GM12878 (cell line): ENCODE measurements at regions not wholly inside any gene's neighbourhood (a gene's known extent, or its start where the extent isn't known, plus 50 kb on each side); places are given as distances from the start of the nearest gene placed in this dataset.

ENCODE experiments used
- BCL11A ChIP-seq: IDR thresholded peaks from 2 replicates; pipeline ENCODE4 v1.6.1; 2011; ENCODE audit warnings: low read depth, low read length
- CBFB ChIP-seq: IDR thresholded peaks from 2 replicates; pipeline ENCODE4 v1.6.1; 2016; ENCODE audit warnings: antibody characterized with exemption, low read depth
- FOXM1 ChIP-seq: IDR thresholded peaks from 2 replicates; pipeline ENCODE4 v1.6.1; 2012; ENCODE audit warnings: low read depth, mild to moderate bottlenecking, inconsistent platforms, low read length, moderate library complexity
- KAT2A ChIP-seq: conservative IDR thresholded peaks from 2 replicates; pipeline ENCODE4 v1.6.1; 2011; ENCODE audit warnings: low read depth, low read length; ENCODE audit not compliant: control insufficient read depth
- RCOR1 ChIP-seq: conservative IDR thresholded peaks from 2 replicates; pipeline ENCODE4 v1.6.1; 2012; ENCODE audit warnings: low read depth, low read length, improper control_type of control experiment
- STAT3 ChIP-seq: IDR thresholded peaks from 2 replicates; pipeline ENCODE4 v1.6.1; 2011; ENCODE audit warnings: low read depth, low read length, improper control_type of control experiment
- TF ChIP-seq, protein P1 (sequence below): IDR thresholded peaks from 2 replicates; pipeline ENCODE4 v1.6.1; 2012; ENCODE audit warnings: low read depth, low read length, improper control_type of control experiment
- TF ChIP-seq, protein P2 (sequence below): IDR thresholded peaks from 2 replicates; pipeline ENCODE4 v1.6.1; 2012; ENCODE audit warnings: improper control_type of control experiment, low read depth, low read length; ENCODE audit not compliant: insufficient replicate concordance

DNA sequence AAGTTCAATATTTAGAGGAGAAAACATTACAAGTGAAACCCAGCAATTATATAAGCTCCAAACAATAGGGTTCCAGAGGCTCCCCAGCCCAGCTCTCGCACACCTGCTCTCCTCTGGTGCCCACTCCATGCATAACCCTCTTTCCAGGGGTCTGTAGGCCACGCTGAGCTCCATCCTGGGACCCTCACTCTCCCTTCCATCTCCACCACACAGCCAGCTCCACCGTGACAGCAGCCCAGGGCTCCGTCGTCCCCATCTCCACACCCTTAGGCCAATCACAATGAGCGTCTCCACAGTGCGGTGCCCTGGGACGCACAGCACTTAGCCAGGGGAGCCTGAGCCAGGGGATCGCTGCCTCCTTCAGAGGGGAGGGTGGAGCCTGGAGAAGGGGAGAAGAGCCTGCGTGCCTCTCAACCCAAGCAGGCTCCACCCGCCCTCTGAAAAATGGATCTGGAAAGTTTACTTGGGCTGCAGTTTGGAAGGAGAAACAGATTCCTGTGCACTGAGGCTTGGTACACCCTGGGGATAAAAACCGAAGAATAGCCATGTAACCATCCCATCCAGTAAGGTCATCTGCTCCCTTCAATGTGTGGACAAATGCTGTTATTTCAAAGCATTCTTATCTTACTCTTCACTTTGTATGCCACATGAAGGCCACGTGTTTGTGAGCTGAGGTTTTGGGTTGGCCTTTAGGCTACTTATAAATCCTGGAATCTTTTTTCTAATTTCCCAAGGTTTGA lies 72.4 kb upstream of the GGTLC1 start (continued):
- TF ChIP-seq, protein P1, sequence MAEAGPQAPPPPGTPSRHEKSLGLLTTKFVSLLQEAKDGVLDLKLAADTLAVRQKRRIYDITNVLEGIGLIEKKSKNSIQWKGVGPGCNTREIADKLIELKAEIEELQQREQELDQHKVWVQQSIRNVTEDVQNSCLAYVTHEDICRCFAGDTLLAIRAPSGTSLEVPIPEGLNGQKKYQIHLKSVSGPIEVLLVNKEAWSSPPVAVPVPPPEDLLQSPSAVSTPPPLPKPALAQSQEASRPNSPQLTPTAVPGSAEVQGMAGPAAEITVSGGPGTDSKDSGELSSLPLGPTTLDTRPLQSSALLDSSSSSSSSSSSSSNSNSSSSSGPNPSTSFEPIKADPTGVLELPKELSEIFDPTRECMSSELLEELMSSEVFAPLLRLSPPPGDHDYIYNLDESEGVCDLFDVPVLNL: no peak
- TF ChIP-seq, protein P2, sequence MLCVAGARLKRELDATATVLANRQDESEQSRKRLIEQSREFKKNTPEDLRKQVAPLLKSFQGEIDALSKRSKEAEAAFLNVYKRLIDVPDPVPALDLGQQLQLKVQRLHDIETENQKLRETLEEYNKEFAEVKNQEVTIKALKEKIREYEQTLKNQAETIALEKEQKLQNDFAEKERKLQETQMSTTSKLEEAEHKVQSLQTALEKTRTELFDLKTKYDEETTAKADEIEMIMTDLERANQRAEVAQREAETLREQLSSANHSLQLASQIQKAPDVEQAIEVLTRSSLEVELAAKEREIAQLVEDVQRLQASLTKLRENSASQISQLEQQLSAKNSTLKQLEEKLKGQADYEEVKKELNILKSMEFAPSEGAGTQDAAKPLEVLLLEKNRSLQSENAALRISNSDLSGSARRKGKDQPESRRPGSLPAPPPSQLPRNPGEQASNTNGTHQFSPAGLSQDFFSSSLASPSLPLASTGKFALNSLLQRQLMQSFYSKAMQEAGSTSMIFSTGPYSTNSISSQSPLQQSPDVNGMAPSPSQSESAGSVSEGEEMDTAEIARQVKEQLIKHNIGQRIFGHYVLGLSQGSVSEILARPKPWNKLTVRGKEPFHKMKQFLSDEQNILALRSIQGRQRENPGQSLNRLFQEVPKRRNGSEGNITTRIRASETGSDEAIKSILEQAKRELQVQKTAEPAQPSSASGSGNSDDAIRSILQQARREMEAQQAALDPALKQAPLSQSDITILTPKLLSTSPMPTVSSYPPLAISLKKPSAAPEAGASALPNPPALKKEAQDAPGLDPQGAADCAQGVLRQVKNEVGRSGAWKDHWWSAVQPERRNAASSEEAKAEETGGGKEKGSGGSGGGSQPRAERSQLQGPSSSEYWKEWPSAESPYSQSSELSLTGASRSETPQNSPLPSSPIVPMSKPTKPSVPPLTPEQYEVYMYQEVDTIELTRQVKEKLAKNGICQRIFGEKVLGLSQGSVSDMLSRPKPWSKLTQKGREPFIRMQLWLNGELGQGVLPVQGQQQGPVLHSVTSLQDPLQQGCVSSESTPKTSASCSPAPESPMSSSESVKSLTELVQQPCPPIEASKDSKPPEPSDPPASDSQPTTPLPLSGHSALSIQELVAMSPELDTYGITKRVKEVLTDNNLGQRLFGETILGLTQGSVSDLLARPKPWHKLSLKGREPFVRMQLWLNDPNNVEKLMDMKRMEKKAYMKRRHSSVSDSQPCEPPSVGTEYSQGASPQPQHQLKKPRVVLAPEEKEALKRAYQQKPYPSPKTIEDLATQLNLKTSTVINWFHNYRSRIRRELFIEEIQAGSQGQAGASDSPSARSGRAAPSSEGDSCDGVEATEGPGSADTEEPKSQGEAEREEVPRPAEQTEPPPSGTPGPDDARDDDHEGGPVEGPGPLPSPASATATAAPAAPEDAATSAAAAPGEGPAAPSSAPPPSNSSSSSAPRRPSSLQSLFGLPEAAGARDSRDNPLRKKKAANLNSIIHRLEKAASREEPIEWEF: no peak
- TF ChIP-seq CBFB (no peak), STAT3 (no peak), KAT2A (no peak), RCOR1 (no peak), BCL11A (no peak), FOXM1 (no peak)
